OCI-LY3 (cell line): ENCODE measurements at regions not wholly inside any gene's neighbourhood (a gene's known extent, or its start where the extent isn't known, plus 50 kb on each side); places are given as distances from the start of the nearest gene placed in this dataset.

Source experiments
- EZH2phosphoT487 ChIP-seq: fragments of 200-600 bp; shearing (Covaris generic); IDR thresholded peaks from 2 replicates; pipeline ENCODE4 v1.6.1; 2018; ENCODE audit warnings: antibody characterized with exemption, mixed run types, low read depth
- TF ChIP-seq, protein P1 (sequence below): fragments of 200-600, 300-600 bp; sonication (generic); IDR thresholded peaks from 2 replicates; pipeline ENCODE4 v1.5.1; 2014; ENCODE audit warnings: antibody characterized with exemption, low read length, low read depth

DNA sequence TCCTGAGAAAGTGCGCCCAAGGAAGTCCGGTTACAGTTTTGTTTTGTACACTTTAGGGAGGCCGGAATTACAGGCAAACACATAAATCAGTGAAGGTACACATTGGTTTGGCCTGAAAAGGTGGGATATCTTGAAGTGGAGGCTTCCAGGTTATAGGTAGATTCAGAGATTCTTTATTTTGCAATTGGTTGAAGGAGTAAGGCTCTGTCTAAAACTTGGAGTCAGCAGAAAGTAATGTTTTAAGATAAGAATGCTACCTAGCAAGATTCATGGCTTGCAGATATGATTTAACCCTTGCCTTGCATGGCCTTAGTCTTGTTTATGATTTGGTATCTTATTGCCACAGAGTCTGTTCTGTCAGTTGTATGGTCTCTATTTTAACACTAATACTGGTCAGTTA is 165.9 kb upstream of the NDUFV2 start:
- TF ChIP-seq, protein P1, sequence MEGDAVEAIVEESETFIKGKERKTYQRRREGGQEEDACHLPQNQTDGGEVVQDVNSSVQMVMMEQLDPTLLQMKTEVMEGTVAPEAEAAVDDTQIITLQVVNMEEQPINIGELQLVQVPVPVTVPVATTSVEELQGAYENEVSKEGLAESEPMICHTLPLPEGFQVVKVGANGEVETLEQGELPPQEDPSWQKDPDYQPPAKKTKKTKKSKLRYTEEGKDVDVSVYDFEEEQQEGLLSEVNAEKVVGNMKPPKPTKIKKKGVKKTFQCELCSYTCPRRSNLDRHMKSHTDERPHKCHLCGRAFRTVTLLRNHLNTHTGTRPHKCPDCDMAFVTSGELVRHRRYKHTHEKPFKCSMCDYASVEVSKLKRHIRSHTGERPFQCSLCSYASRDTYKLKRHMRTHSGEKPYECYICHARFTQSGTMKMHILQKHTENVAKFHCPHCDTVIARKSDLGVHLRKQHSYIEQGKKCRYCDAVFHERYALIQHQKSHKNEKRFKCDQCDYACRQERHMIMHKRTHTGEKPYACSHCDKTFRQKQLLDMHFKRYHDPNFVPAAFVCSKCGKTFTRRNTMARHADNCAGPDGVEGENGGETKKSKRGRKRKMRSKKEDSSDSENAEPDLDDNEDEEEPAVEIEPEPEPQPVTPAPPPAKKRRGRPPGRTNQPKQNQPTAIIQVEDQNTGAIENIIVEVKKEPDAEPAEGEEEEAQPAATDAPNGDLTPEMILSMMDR = no peak
- TF ChIP-seq EZH2phosphoT487 = no peak
